ENCODE measurements at regions not wholly inside any gene's neighbourhood (a gene's known extent, or its start where the extent isn't known, plus 50 kb on each side); places are given as distances from the start of the nearest gene placed in this dataset.

- TF ChIP-seq CTCF (conservative IDR thresholded peaks at IDR 0.05), result no peak
- peak overlapping the region; percentile 50 for H3K27ac ChIP-seq
Observed at GRCh38 chr5:96199713-96200183, 233.3 kb downstream of the PCSK1 start.

- peak overlapping the region; percentile 50; the same call in 1 of the 2 replicates for H3K27ac ChIP-seq
- TF ChIP-seq CTCF (conservative IDR thresholded peaks at IDR 0.05), result no peak
Observed at GRCh38 chr5:96198356-96199058, 234.5 kb downstream of the PCSK1 start.

- H3K27ac ChIP-seq, result peak overlapping the region; percentile 50; the same call in 1 of the 2 replicates
Observed at GRCh38 chr5:96197767-96198166, 235.3 kb downstream of the PCSK1 start.

- no peak for TF ChIP-seq CTCF (conservative IDR thresholded peaks at IDR 0.05)
- peak overlapping the region; percentile 50 for H3K27ac ChIP-seq
Observed at GRCh38 chr5:96197347-96197746, 235.7 kb upstream of the ELL2 start.

GRCh38 chr5:96196890-96197289 lies 235.2 kb upstream of the ELL2 start:
- TF ChIP-seq CTCF (conservative IDR thresholded peaks at IDR 0.05), result no peak
- peak overlapping the region; percentile 50 for H3K27ac ChIP-seq

- TF ChIP-seq CTCF (conservative IDR thresholded peaks at IDR 0.05), result no peak
Observed at GRCh38 chr5:96196407-96196806, 234.8 kb upstream of the ELL2 start.

GRCh38 chr5:96195123-96195522 lies 233.5 kb upstream of the ELL2 start:
- H3K27ac ChIP-seq, result peak overlapping the region; percentile 50
- TF ChIP-seq CTCF (conservative IDR thresholded peaks at IDR 0.05), result no peak

More at GRCh38 chr5:96196407-96196806, 234.8 kb upstream of the ELL2 start:
- H3K27ac ChIP-seq, result peak overlapping the region; percentile 50

- H3K27ac ChIP-seq, result peak overlapping the region; percentile 50
- TF ChIP-seq CTCF (conservative IDR thresholded peaks at IDR 0.05), result no peak
Observed at GRCh38 chr5:96194593-96194992, 232.9 kb upstream of the ELL2 start.

Data from VCaP (cell line).